Activated T-helper 17 cell treated with anti-CD3 and anti-CD28 coated beads, Interleukin-2, amount 50 U/mL, for 72 hours (primary cell): ENCODE measurements at regions not wholly inside any gene's neighbourhood (a gene's known extent, or its start where the extent isn't known, plus 50 kb on each side); places are given as distances from the start of the nearest gene placed in this dataset.
"Not testable (repeated sequence)": the region's sequence is repeated elsewhere in the genome, so short reads cannot be mapped to it uniquely, and the experiment has no call there.

Source experiments
- ATAC-seq: fragments of 150-1000 bp; cut with Tn5 transposase; replicated peaks from 2 replicates; pipeline ENCODE4 v1.10.0; 2021; ENCODE audit warnings: mild to moderate bottlenecking, moderate library complexity
- H3K27ac Mint-ChIP-seq: one replicate; pipeline ENCODE4 v1.8.0; 2022; ENCODE audit warnings: mixed read lengths
- H3K27me3 Mint-ChIP-seq: one replicate; pipeline ENCODE4 v1.8.0; 2022; ENCODE audit warnings: mixed read lengths
- H3K36me3 Mint-ChIP-seq: one replicate; pipeline ENCODE4 v1.8.0; 2022; ENCODE audit warnings: low read depth, mild to moderate bottlenecking, mixed read lengths
- H3K4me1 Mint-ChIP-seq: one replicate; pipeline ENCODE4 v1.8.0; 2022; ENCODE audit warnings: mixed read lengths
- H3K4me3 Mint-ChIP-seq: one replicate; pipeline ENCODE4 v1.8.0; 2022; ENCODE audit warnings: mild to moderate bottlenecking, mixed read lengths
- H3K9me3 Mint-ChIP-seq: one replicate; pipeline ENCODE4 v1.8.0; 2022; ENCODE audit warnings: mixed read lengths

GRCh38 chr3:88747145-88747544 is 360.3 kb upstream of the EPHA3 start:
- H3K4me3 Mint-ChIP-seq, H3K27me3 Mint-ChIP-seq, H3K4me1 Mint-ChIP-seq, H3K36me3 Mint-ChIP-seq, ATAC-seq, H3K27ac Mint-ChIP-seq: not testable (repeated sequence)
- H3K9me3 Mint-ChIP-seq: peaks cover 17% of the 10 kb centered on the region

GRCh38 chr3:88758676-88759075 is 348.7 kb upstream of the EPHA3 start:
- Mint-ChIP-seq H3K36me3 (no peaks in the 10 kb centered on the region), H3K27ac (no peak overlapping the region), H3K4me3 (no peak overlapping the region), H3K27me3 (no peaks in the 10 kb centered on the region), H3K9me3 (peaks cover 10% of the 10 kb centered on the region), H3K4me1 (no peaks in the 10 kb centered on the region)
- ATAC-seq: no peak

GRCh38 chr3:88767746-88768145 is 339.7 kb upstream of the EPHA3 start:
- ATAC-seq: no peak
- Mint-ChIP-seq H3K9me3 (peaks cover 21% of the 10 kb centered on the region), H3K4me1 (no peaks in the 10 kb centered on the region), H3K4me3 (no peak overlapping the region), H3K27ac (no peak overlapping the region), H3K36me3 (no peaks in the 10 kb centered on the region), H3K27me3 (no peaks in the 10 kb centered on the region)

DNA sequence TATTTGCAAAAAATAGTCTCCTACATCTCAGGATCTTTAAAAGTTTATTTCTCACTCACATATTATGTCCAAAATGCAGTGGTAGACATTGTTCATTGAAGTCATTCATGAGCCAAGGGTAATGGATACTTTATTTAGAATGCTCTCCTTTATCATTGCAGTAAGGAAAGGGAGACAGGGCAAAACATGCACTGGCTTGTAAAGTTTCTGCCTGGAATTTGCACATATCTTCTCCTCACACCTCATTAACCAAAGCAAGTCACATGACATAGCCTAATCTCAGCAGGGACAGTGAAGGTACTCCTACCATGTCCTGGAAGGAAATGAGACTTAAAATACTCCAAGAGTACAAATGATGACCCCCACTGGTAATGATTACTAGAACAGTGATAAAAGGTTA is 333.7 kb upstream of the EPHA3 start:
- no peak overlapping the region for H3K4me3 Mint-ChIP-seq
- no peak overlapping the region for H3K27ac Mint-ChIP-seq
- no peak for ATAC-seq
- H3K27me3 Mint-ChIP-seq: no peaks in the 10 kb centered on the region
- no peaks in the 10 kb centered on the region for H3K36me3 Mint-ChIP-seq
- peaks cover 13% of the 10 kb centered on the region for H3K9me3 Mint-ChIP-seq
- no peaks in the 10 kb centered on the region for H3K4me1 Mint-ChIP-seq

DNA sequence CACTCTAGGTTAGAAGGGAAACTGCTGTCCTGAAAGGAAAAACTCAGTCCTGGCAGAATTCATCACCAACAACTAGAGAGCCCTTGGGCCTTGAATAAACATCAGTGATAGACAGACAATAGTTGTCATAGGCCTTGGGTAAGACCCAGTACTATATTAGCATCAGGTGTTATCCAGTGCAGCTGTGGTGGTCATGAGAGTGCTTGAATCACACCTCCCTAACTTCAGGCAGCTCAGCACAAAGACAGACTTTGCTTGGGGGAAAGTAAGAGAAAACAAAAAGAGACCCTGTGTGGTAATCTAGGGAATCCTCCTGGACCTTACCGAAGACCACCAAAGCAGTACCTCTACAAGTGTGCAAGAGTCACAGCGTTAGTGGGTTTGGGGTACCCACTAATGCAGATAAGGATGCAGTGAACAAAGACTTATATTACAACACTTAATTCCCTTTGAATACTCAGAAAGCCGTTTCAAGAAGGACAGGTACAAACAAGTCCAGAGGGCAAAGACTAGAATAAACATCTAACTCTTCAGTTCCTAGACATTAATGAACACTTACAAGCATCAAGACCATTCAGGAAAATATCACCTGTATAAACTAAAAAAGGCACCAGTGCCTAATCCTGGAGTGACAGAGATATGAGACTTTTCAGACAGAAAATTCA is 332.3 kb upstream of the EPHA3 start:
- H3K27me3 Mint-ChIP-seq: no peaks in the 10 kb centered on the region
- H3K4me3 Mint-ChIP-seq: no peak overlapping the region
- H3K9me3 Mint-ChIP-seq: peaks cover 5% of the 10 kb centered on the region
- H3K4me1 Mint-ChIP-seq: no peaks in the 10 kb centered on the region
- no peak for ATAC-seq
- no peak overlapping the region for H3K27ac Mint-ChIP-seq
- H3K36me3 Mint-ChIP-seq: no peaks in the 10 kb centered on the region

DNA sequence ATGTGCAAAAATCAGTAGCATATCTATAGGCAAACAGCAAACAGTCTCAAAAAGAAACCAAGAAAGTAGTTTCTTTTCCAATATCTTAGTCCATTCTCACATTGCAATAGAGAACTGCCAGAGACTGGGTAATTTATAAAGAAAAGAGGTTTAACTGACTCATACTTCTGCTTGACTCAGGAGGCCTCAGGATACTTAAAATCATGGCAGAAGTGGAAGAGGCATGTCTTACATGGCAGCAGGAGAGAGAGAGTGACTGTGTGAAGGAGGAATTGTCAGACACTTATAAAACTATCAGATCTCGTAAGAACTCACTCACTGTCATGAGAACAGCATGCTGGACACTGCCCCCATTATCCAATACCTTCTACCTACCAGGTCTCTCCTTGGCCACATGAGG is 327.9 kb upstream of the EPHA3 start:
- Mint-ChIP-seq H3K4me1 (no peaks in the 10 kb centered on the region), H3K9me3 (peaks cover 11% of the 10 kb centered on the region), H3K36me3 (no peaks in the 10 kb centered on the region), H3K27ac (no peak overlapping the region), H3K4me3 (no peak overlapping the region), H3K27me3 (no peaks in the 10 kb centered on the region)
- ATAC-seq: no peak

DNA sequence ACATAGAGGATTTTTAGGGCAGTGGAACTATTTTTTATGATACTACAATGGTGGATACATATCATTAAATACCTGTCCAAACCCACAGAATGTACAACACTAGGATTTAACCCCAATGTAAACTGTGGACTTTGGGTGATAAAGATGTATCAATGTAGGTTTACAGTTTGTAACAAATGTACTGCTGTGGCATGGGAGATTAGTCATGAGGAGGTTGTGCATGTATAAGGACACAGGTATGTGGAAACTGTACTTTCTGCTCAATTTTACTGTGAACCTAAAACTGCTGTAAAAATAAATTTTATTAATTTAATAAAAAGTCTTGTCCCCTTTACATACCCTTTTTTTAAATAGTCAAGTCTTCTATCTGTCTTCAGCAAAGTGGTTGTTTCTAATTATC is 322.5 kb upstream of the EPHA3 start:
- no peaks in the 10 kb centered on the region for H3K36me3 Mint-ChIP-seq
- no peak overlapping the region for H3K27ac Mint-ChIP-seq
- ATAC-seq: no peak
- no peaks in the 10 kb centered on the region for H3K4me1 Mint-ChIP-seq
- H3K4me3 Mint-ChIP-seq: no peak overlapping the region
- no peaks in the 10 kb centered on the region for H3K27me3 Mint-ChIP-seq
- H3K9me3 Mint-ChIP-seq: peaks cover 15% of the 10 kb centered on the region

GRCh38 chr3:88785841-88786240 is 321.6 kb upstream of the EPHA3 start:
- Mint-ChIP-seq H3K27ac (no peak overlapping the region), H3K4me3 (no peak overlapping the region), H3K4me1 (no peaks in the 10 kb centered on the region), H3K9me3 (peaks cover 15% of the 10 kb centered on the region), H3K36me3 (no peaks in the 10 kb centered on the region), H3K27me3 (no peaks in the 10 kb centered on the region)
- no peak for ATAC-seq

GRCh38 chr3:88795503-88795902 is 311.9 kb upstream of the EPHA3 start:
- Mint-ChIP-seq H3K36me3 (no peaks in the 10 kb centered on the region), H3K27me3 (no peaks in the 10 kb centered on the region), H3K4me3 (no peak overlapping the region), H3K27ac (no peak overlapping the region), H3K9me3 (peaks cover 19% of the 10 kb centered on the region), H3K4me1 (no peaks in the 10 kb centered on the region)
- ATAC-seq: no peak

DNA sequence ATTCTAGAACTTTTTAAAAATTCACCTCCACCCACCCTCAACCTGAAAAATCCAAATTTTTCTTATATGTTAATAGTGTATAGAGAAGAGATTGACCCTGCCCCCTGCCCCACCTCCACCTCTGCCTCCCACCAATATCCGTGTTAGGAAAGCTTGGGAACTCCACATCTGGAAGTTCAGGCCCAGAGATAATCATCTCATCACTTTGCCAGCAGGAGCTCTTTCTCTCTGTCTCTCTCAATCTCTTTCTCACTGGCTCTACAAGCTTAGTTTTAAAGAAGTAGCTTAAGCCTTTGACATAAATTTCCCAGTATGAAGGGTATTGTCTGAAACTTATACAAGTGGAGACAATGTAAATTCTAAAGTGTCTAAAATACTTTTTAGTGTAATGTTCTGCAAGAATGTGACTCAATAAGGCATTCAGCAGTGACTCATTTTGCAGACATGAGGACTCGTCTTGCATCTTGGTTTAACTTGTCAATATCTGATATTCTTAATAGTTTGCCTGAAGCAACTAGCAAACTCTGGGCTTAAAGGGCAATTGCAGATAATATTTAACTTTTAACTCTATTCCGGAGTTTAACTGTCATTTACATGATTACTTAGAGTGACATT is 299.8 kb upstream of the EPHA3 start:
- Mint-ChIP-seq H3K4me3 (no peak overlapping the region), H3K4me1 (no peaks in the 10 kb centered on the region), H3K9me3 (no peaks in the 10 kb centered on the region), H3K27ac (no peak overlapping the region), H3K36me3 (no peaks in the 10 kb centered on the region), H3K27me3 (no peaks in the 10 kb centered on the region)
- no peak for ATAC-seq

DNA sequence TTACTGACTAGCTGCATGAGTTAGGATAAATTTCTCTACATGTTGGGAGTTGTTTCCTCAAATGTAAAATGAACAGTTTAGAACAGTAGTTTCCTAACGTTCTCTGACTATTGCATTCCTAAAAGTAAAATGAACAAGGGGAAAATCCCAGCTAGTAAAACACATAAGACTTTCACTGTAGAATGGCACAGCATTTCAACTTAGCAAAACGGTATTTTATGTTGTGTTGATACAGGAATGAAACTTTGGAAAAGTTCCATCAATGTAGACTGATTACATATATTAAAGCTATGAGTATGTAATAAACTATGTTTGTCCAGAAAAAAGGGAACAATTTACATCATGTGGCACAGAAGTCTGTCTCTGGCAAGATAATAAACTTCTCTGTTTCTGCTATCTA is 297.4 kb upstream of the EPHA3 start:
- ATAC-seq: no peak
- no peak overlapping the region for H3K4me3 Mint-ChIP-seq
- no peaks in the 10 kb centered on the region for H3K9me3 Mint-ChIP-seq
- no peak overlapping the region for H3K27ac Mint-ChIP-seq
- no peaks in the 10 kb centered on the region for H3K27me3 Mint-ChIP-seq
- H3K4me1 Mint-ChIP-seq: no peaks in the 10 kb centered on the region
- no peaks in the 10 kb centered on the region for H3K36me3 Mint-ChIP-seq

- no peaks in the 10 kb centered on the region for H3K36me3 Mint-ChIP-seq
- H3K27me3 Mint-ChIP-seq: no peaks in the 10 kb centered on the region
- no peaks in the 10 kb centered on the region for H3K4me1 Mint-ChIP-seq
- no peak overlapping the region for H3K27ac Mint-ChIP-seq
- no peaks in the 10 kb centered on the region for H3K9me3 Mint-ChIP-seq
- no peak overlapping the region for H3K4me3 Mint-ChIP-seq
- ATAC-seq: no peak
These were observed 297.0 kb upstream of the EPHA3 start for GRCh38 chr3:88810455-88810854.

- H3K27ac Mint-ChIP-seq: no peak overlapping the region
- no peak overlapping the region for H3K4me3 Mint-ChIP-seq
- H3K36me3 Mint-ChIP-seq: no peaks in the 10 kb centered on the region
- no peak for ATAC-seq
- no peaks in the 10 kb centered on the region for H3K27me3 Mint-ChIP-seq
- H3K4me1 Mint-ChIP-seq: no peaks in the 10 kb centered on the region
- H3K9me3 Mint-ChIP-seq: no peaks in the 10 kb centered on the region
These were observed 296.3 kb upstream of the EPHA3 start for GRCh38 chr3:88811096-88811495.

- no peak overlapping the region for H3K27ac Mint-ChIP-seq
- no peaks in the 10 kb centered on the region for H3K4me1 Mint-ChIP-seq
- no peaks in the 10 kb centered on the region for H3K36me3 Mint-ChIP-seq
- H3K9me3 Mint-ChIP-seq: no peaks in the 10 kb centered on the region
- H3K4me3 Mint-ChIP-seq: no peak overlapping the region
- no peak for ATAC-seq
- no peaks in the 10 kb centered on the region for H3K27me3 Mint-ChIP-seq
These were observed 294.8 kb upstream of the EPHA3 start for GRCh38 chr3:88812576-88812975.

DNA sequence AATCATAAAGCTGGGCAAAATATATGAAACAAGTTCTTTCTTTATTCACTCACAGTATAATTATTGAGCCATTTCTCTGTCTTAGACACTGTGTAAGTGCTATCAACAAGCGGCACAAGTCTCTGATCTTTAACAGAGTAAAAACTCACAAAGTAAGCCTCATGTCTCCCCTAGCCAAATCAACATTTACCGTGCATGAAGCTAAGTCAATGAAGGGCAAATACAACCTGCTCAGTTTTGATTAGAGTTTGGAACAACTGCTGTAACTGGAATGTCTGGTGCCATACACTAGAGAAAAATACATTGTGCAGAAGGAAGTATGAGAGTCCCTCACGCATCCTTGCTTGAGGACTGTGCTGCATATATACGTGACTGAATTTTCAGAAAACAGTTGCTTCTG is 291.0 kb upstream of the EPHA3 start:
- no peak for ATAC-seq
- no peak overlapping the region for H3K27ac Mint-ChIP-seq
- H3K9me3 Mint-ChIP-seq: no peaks in the 10 kb centered on the region

More for the DNA sequence above, 291.0 kb upstream of the EPHA3 start:
- Mint-ChIP-seq H3K36me3 (no peaks in the 10 kb centered on the region), H3K4me1 (no peaks in the 10 kb centered on the region), H3K27me3 (no peaks in the 10 kb centered on the region), H3K4me3 (no peak overlapping the region)
